Lung (tissue), 11 donors: ENCODE measurements at regions not wholly inside any gene's neighbourhood (a gene's known extent, or its start where the extent isn't known, plus 50 kb on each side); places are given as distances from the start of the nearest gene placed in this dataset.

Experiments
- ATAC-seq: fragments of 200-7000 bp; cut with Tn5 transposase; one replicate; pipeline ENCODE4 v1.9.1; 2020; ENCODE audit warnings: moderate number of reproducible peaks; ENCODE audit not compliant: insufficient read depth, low FRiP score
- DNase-seq, 3 donors: peaks; one replicate each; pipeline ENCODE4 v3.0.0-alpha.2; 2013 to 2017
- H3K27ac ChIP-seq, 2 donors: one replicate each; pipeline ENCODE4 v1.5.1; 2013; ENCODE audit warnings: mild to moderate bottlenecking in 2 of 2, moderate library complexity in 2 of 2, control low read depth in 1 of 2, inconsistent platforms in 1 of 2, low read depth in 1 of 2, low read length in 1 of 2
- H3K27me3 ChIP-seq, 3 donors: one replicate each; pipeline ENCODE4 v1.5.1; 2013; ENCODE audit warnings: low read length in 2 of 3; ENCODE audit not compliant: control insufficient read depth in 3 of 3, insufficient read depth in 3 of 3
- H3K36me3 ChIP-seq, 4 donors: one replicate each; pipeline ENCODE4 v1.5.1; 2013; ENCODE audit warnings: low read length in 4 of 4, mild to moderate bottlenecking in 1 of 4, moderate library complexity in 1 of 4; ENCODE audit not compliant: control insufficient read depth in 4 of 4, insufficient read depth in 4 of 4
- H3K4me1 ChIP-seq, 5 donors: one replicate each; pipeline ENCODE4 v1.5.1; 2013; ENCODE audit warnings: low read length in 5 of 5, mild to moderate bottlenecking in 2 of 5, moderate library complexity in 1 of 5; ENCODE audit not compliant: control insufficient read depth in 5 of 5, insufficient read depth in 5 of 5
- H3K4me3 ChIP-seq: one replicate; pipeline ENCODE4 v1.5.1; 2013; ENCODE audit warnings: mild to moderate bottlenecking, control low read depth, moderate library complexity
- H3K9ac ChIP-seq, 2 donors: one replicate each; pipeline ENCODE4 v1.5.1; 2013; ENCODE audit warnings: low read length in 2 of 2, control low read depth in 1 of 2; ENCODE audit not compliant: insufficient read depth in 1 of 2
- H3K9me3 ChIP-seq, 4 donors: one replicate each; pipeline ENCODE4 v1.5.1; 2013; ENCODE audit warnings: low read length in 3 of 4, mild to moderate bottlenecking in 1 of 4, moderate library complexity in 1 of 4; ENCODE audit not compliant: control insufficient read depth in 4 of 4, insufficient read depth in 3 of 4
- WGBS, 2 donors: extraction: QIAGEN DNeasy Blood & Tissue Kit; methylation state at CpG; one replicate each; pipeline ENCODE4 v1.1.7; 2013; 5-methylcytosine and 5-hydroxymethylcytosine counted together
- TF ChIP-seq, protein P1 (sequence below): IDR thresholded peaks from 2 replicates; pipeline ENCODE4 v1.5.1; 2012; ENCODE audit warnings: mild to moderate bottlenecking; ENCODE audit errors: control extremely low read depth, extremely low read depth
- donor health status: control.
- donor health status: control.
- donor health status: Bipolar disorder and iron deficiency.
- donor health status: healthy.
- donor health status: DM: yes; HTN: yes; CAD: no.

GRCh38 chr5:67831048-67831447 lies 384.5 kb upstream of the PIK3R1 start:
- no peak overlapping the region for H3K9ac ChIP-seq
- 49 to 100% methylated on average over 1 of the region's 1 CpG for WGBS, 2 donors
- H3K36me3 ChIP-seq, result no peaks in the 10 kb centered on the region
- no peak overlapping the region for H3K27ac ChIP-seq
- H3K4me3 ChIP-seq, result no peak overlapping the region
- TF ChIP-seq, protein P1, sequence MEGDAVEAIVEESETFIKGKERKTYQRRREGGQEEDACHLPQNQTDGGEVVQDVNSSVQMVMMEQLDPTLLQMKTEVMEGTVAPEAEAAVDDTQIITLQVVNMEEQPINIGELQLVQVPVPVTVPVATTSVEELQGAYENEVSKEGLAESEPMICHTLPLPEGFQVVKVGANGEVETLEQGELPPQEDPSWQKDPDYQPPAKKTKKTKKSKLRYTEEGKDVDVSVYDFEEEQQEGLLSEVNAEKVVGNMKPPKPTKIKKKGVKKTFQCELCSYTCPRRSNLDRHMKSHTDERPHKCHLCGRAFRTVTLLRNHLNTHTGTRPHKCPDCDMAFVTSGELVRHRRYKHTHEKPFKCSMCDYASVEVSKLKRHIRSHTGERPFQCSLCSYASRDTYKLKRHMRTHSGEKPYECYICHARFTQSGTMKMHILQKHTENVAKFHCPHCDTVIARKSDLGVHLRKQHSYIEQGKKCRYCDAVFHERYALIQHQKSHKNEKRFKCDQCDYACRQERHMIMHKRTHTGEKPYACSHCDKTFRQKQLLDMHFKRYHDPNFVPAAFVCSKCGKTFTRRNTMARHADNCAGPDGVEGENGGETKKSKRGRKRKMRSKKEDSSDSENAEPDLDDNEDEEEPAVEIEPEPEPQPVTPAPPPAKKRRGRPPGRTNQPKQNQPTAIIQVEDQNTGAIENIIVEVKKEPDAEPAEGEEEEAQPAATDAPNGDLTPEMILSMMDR, result no peak
- ATAC-seq, result no peak
- H3K9me3 ChIP-seq, result peaks cover 0 to 2% (median 0%) of the 10 kb centered on the region in 4 donors
- H3K27me3 ChIP-seq, result no peaks in the 10 kb centered on the region
- H3K4me1 ChIP-seq, result no peaks in the 10 kb centered on the region
- DNase-seq, result no peak

GRCh38 chr5:67827541-67827940 lies 388.0 kb upstream of the PIK3R1 start:
- ATAC-seq (no peak), DNase-seq (no peak)
- Histone ChIP-seq H3K27me3 (no peaks in the 10 kb centered on the region), H3K36me3 (no peaks in the 10 kb centered on the region), H3K4me1 (no peaks in the 10 kb centered on the region), H3K9me3 (peaks cover 0 to 2% (median 0%) of the 10 kb centered on the region in 4 donors), H3K27ac (no peak overlapping the region), H3K4me3 (no peak overlapping the region), H3K9ac (no peak overlapping the region)
- TF ChIP-seq, protein P1, result no peak
- WGBS, 2 donors, result 90 to 96% methylated on average over 7 of the region's 7 CpGs

GRCh38 chr5:67824852-67825251 lies 390.7 kb upstream of the PIK3R1 start:
- TF ChIP-seq, protein P1, result no peak

GRCh38 chr5:67817652-67818051 lies 397.9 kb upstream of the PIK3R1 start:
- whole genome bisulfite sequencing, 2 donors, result 92 to 97% methylated on average over 14 of the region's 14 CpGs

More at GRCh38 chr5:67824852-67825251, 390.7 kb upstream of the PIK3R1 start:
- ATAC-seq, result no peak
- H3K36me3 ChIP-seq, result no peaks in the 10 kb centered on the region
- 80 to 82% methylated on average over 3 of the region's 3 CpGs for WGBS, 2 donors
- H3K27me3 ChIP-seq, result no peaks in the 10 kb centered on the region
- H3K9ac ChIP-seq, result no peak overlapping the region
- H3K4me1 ChIP-seq, result no peaks in the 10 kb centered on the region
- no peak overlapping the region for H3K27ac ChIP-seq
- H3K4me3 ChIP-seq, result no peak overlapping the region
- H3K9me3 ChIP-seq, result no peaks in the 10 kb centered on the region
- no peak for DNase-seq

More at GRCh38 chr5:67817652-67818051, 397.9 kb upstream of the PIK3R1 start:
- ATAC-seq, result no peak
- H3K4me1 ChIP-seq, result peaks cover 0 to 5% (median 0%) of the 10 kb centered on the region in 5 donors
- no peaks in the 10 kb centered on the region for H3K27me3 ChIP-seq
- no peaks in the 10 kb centered on the region for H3K9me3 ChIP-seq
- no peak for DNase-seq
- H3K36me3 ChIP-seq, result no peaks in the 10 kb centered on the region
- no peak overlapping the region for H3K9ac ChIP-seq
- no peak overlapping the region for H3K27ac ChIP-seq
- TF ChIP-seq, protein P1, result no peak
- no peak overlapping the region for H3K4me3 ChIP-seq
